Left ventricle myocardium superior (tissue), 1 donor: ENCODE measurements at regions not wholly inside any gene's neighbourhood (a gene's known extent, or its start where the extent isn't known, plus 50 kb on each side); places are given as distances from the start of the nearest gene placed in this dataset.

Source experiments
- ATAC-seq: fragments of 200-7000 bp; cut with Tn5 transposase; one replicate; pipeline ENCODE4 v1.9.1; 2020; ENCODE audit warnings: mild to moderate bottlenecking, moderate library complexity
- DNase-seq: peaks from one replicate; pipeline ENCODE4 v3.0.0-alpha.2; 2020
- intact Hi-C: fragments of 100-400 bp; cut with micrococcal nuclease; formaldehyde crosslinking; loops from one replicate; pipeline ENCODE4 v1.11.0; 2022
- donor health status: DM: no; HTN: yes; CAD: no; lungs with severe emphysema.

- DNase-seq (no peak), ATAC-seq (no peak)
- intact Hi-C loops = no loop called here
Measured at GRCh38 chr21:28375708-28376385, 616.8 kb downstream of the LTN1 start.

- intact Hi-C loops = no loop called here
- ATAC-seq = no peak
- no peak for DNase-seq
Measured at GRCh38 chr21:28374881-28375280, 617.8 kb downstream of the LTN1 start.

- DNase-seq (no peak), ATAC-seq (no peak)
- intact Hi-C loops = no loop called here
Measured at GRCh38 chr21:28371713-28372112, 621.0 kb downstream of the LTN1 start.

GRCh38 chr21:28359300-28359699 is 633.4 kb downstream of the LTN1 start:
- ATAC-seq (no peak), DNase-seq (no peak)
- intact Hi-C loops = no loop called here

GRCh38 chr21:28358702-28359101 is 634.0 kb downstream of the LTN1 start:
- no peak for ATAC-seq
- intact Hi-C loops = no loop called here
- no peak for DNase-seq

- intact Hi-C loops = no loop called here
- no peak for DNase-seq
- no peak for ATAC-seq
Measured at GRCh38 chr21:28358170-28358569, 634.5 kb downstream of the LTN1 start.

- no peak for ATAC-seq
- intact Hi-C loops = no loop called here
- no peak for DNase-seq
Measured at GRCh38 chr21:28357743-28358142, 634.9 kb downstream of the LTN1 start.

- ATAC-seq = no peak
- no peak for DNase-seq
- intact Hi-C loops = no loop called here
Measured at GRCh38 chr21:28356422-28356821, 636.3 kb downstream of the LTN1 start.

GRCh38 chr21:28345934-28346333 is 646.7 kb downstream of the LTN1 start:
- DNase-seq (no peak), ATAC-seq (no peak)
- intact Hi-C loops = no loop called here

GRCh38 chr21:28344985-28345384 is 647.7 kb downstream of the LTN1 start:
- intact Hi-C loops = no loop called here
- ATAC-seq (no peak), DNase-seq (no peak)

GRCh38 chr21:28342212-28342810 is 650.4 kb downstream of the LTN1 start:
- ATAC-seq = no peak
- intact Hi-C loops = no loop called here
- DNase-seq = no peak

- ATAC-seq = no peak
Measured at GRCh38 chr21:28339403-28339802, 653.3 kb downstream of the LTN1 start.

GRCh38 chr21:28338701-28339305 is 653.9 kb downstream of the LTN1 start:
- intact Hi-C loops = loop anchor here (5.0 to 10.0 kb wide), 3 partner anchors 284 to 637 kb away; no protein-coding TSS in a partner anchor
- ATAC-seq = peak; percentile 64
- no peak for DNase-seq

More at GRCh38 chr21:28339403-28339802, 653.3 kb downstream of the LTN1 start:
- DNase-seq = no peak
- intact Hi-C loops = loop anchor here (5.0 to 10.0 kb wide), 3 partner anchors 285 to 637 kb away; no protein-coding TSS in a partner anchor

GRCh38 chr21:28337315-28337714 is 655.4 kb downstream of the LTN1 start:
- intact Hi-C loops = loop anchor here (2.0 to 10.0 kb wide), 4 partner anchors 283 to 1491 kb away; no protein-coding TSS in a partner anchor
- ATAC-seq (peak; percentile 57), DNase-seq (no peak)

- intact Hi-C loops = loop anchor here (2.0 to 10.0 kb wide), 4 partner anchors 282 to 1490 kb away; no protein-coding TSS in a partner anchor
- ATAC-seq (peak; percentile 58), DNase-seq (no peak)
Measured at GRCh38 chr21:28336314-28336713, 656.4 kb downstream of the LTN1 start.

GRCh38 chr21:28334407-28334806 is 658.3 kb downstream of the LTN1 start:
- no peak for ATAC-seq
- no peak for DNase-seq
- intact Hi-C loops = loop anchor here (10.0 kb wide), 1 partner anchor 280 kb away; no protein-coding TSS in a partner anchor

GRCh38 chr21:28333578-28334075 is 659.0 kb downstream of the LTN1 start:
- intact Hi-C loops = loop anchor here (10.0 kb wide), 1 partner anchor 279 kb away; no protein-coding TSS in a partner anchor
- ATAC-seq (no peak), DNase-seq (no peak)

GRCh38 chr21:28332796-28333195 is 659.9 kb downstream of the LTN1 start:
- ATAC-seq (no peak), DNase-seq (no peak)
- intact Hi-C loops = loop anchor here (10.0 kb wide), 1 partner anchor 278 kb away; no protein-coding TSS in a partner anchor

- intact Hi-C loops = no loop called here
- DNase-seq (no peak), ATAC-seq (no peak)
Measured at GRCh38 chr21:28325618-28326017, 667.1 kb downstream of the LTN1 start.

GRCh38 chr21:28324690-28325089 is 668.0 kb downstream of the LTN1 start:
- DNase-seq (no peak), ATAC-seq (no peak)
- intact Hi-C loops = no loop called here
